ENCODE measurements at regions not wholly inside any gene's neighbourhood (a gene's known extent, or its start where the extent isn't known, plus 50 kb on each side); places are given as distances from the start of the nearest gene placed in this dataset.

DNA sequence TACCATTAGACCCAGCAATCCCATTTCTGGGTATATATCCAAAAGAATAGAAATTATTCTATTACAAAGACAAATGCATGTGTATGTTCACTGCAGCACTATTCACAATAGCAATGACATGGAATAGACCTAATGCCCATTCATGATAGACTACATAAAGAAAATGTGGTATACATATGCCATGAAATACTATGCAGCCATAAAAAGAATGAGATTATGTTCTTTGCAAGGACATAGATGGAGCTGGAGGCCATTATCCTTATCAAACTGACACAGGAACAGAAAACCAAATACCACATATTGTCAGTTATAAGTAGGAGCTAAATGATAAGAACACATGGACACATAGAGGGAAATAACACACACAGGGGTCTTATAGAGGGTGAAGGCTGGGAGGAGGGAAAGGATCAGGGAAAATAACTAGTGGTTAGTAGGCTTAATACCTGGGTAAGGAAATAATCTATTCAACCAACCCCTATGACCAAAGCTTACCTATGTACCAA lies 366.8 kb downstream of the EDEM1 start:
- no peak for DNase-seq (ENCODE audit: extremely low spot score)
- CTCF ChIA-PET = interaction anchor here (0.7 to 1.6 kb wide), 2 partner anchors 11 to 49 kb away, joined by 4 read pairs; no protein-coding TSS in a partner anchor
- POLR2A ChIA-PET = no interaction called here

DNA sequence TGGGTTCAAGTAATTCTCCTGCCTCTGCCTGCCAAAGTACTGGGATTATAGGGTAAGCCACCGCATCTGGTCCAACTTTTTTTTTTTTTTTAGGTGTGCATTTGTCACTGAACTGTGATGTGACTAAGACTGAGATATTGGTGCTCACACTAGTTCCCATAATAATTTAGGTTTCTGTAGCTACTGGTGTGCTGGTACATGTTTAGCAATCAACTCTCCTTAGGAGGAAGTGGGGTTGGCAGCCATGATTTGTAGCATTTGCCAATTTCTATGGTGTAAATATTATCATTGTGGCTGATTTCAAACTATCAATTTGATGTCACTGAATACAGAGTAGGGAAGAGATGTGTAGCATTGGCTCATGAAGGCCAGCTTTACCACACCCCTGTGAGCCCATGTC lies 372.7 kb downstream of the EDEM1 start:
- DNase-seq (ENCODE audit: extremely low spot score) = no peak
- TF ChIP-seq, protein P1, sequence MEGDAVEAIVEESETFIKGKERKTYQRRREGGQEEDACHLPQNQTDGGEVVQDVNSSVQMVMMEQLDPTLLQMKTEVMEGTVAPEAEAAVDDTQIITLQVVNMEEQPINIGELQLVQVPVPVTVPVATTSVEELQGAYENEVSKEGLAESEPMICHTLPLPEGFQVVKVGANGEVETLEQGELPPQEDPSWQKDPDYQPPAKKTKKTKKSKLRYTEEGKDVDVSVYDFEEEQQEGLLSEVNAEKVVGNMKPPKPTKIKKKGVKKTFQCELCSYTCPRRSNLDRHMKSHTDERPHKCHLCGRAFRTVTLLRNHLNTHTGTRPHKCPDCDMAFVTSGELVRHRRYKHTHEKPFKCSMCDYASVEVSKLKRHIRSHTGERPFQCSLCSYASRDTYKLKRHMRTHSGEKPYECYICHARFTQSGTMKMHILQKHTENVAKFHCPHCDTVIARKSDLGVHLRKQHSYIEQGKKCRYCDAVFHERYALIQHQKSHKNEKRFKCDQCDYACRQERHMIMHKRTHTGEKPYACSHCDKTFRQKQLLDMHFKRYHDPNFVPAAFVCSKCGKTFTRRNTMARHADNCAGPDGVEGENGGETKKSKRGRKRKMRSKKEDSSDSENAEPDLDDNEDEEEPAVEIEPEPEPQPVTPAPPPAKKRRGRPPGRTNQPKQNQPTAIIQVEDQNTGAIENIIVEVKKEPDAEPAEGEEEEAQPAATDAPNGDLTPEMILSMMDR (IDR thresholded peaks at IDR 0.05; ENCODE audit: control extremely low read depth, extremely low read depth, low read depth, missing control alignments) = no peak
- POLR2A ChIA-PET = no interaction called here
- CTCF ChIA-PET = interaction anchor here (1.0 kb wide), 1 partner anchor 17 kb away, joined by 3 read pairs; no protein-coding TSS in a partner anchor

More for the DNA sequence above, 366.8 kb downstream of the EDEM1 start:
- TF ChIP-seq, protein P1 (IDR thresholded peaks at IDR 0.05; ENCODE audit: control extremely low read depth, extremely low read depth, low read depth, missing control alignments) = no peak

DNA sequence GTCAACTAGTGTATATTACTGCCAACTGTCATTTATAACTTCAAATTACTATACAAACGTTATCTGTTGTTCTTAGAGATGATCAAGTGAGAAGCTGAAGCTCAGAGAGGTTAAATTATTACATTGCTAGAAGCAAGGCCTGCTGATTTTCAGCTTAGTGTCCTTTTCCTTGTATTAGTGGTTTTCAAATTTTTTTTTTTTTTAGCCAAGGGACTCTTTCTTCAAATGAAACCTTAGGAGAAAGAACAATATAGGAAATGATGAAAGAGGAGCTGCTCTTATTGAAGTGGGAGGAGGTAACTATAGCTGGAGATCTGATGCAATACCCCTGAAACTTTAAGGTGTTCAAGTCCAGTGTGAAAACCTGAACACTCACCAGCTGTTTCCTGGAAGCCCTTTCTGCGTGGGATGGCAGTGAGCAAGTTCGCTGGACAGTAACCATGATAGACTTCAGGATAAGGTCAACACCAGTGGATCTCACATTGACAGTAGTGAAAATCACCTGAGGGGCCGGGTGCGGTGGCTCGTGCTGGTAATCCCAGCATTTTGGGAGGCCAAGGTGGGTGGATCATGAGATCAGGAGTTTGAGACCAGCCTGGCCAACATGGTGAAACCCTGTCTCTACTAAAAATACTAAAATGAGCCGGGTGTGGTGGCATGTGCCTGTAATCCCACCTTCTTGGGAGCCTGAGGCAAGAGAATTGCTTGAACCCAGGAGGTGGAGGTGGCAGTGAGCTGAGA lies 376.2 kb downstream of the EDEM1 start:
- DNase-seq (ENCODE audit: extremely low spot score) = no peak
- TF ChIP-seq, protein P1 (IDR thresholded peaks at IDR 0.05; ENCODE audit: control extremely low read depth, extremely low read depth, low read depth, missing control alignments) = no peak
- ChIA-PET POLR2A (no interaction called here), CTCF (interaction anchor here (0.6 to 1.5 kb wide), 3 partner anchors 10 to 64 kb away, joined by 3 to 6 read pairs (median 3); no protein-coding TSS in a partner anchor)

DNA sequence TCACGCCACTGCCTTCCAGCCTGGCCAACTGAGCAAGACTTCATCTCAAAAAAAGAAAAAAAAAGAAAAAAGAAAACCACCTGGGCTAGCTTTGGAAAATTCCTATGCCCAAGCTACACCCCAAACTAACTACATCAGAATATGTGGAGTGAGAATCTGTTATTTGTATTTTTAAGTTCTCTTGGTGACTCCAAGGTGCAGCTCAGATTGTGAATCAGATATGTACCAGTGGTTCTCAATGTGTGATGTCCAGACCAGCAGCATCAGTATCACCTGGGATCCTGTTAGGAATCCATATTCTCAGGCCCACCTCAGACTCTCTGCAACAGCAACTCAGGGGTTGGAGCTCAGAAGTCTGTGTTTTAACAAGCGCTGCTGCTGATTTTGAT lies 376.8 kb downstream of the EDEM1 start:
- CTCF ChIA-PET = interaction anchor here (1.0 to 1.5 kb wide), 4 partner anchors 9 to 52 kb away, joined by 3 to 6 read pairs (median 5); no protein-coding TSS in a partner anchor
- TF ChIP-seq, protein P1 (IDR thresholded peaks at IDR 0.05; ENCODE audit: control extremely low read depth, extremely low read depth, low read depth, missing control alignments) = no peak
- POLR2A ChIA-PET = no interaction called here
- no peak for DNase-seq (ENCODE audit: extremely low spot score)

DNA sequence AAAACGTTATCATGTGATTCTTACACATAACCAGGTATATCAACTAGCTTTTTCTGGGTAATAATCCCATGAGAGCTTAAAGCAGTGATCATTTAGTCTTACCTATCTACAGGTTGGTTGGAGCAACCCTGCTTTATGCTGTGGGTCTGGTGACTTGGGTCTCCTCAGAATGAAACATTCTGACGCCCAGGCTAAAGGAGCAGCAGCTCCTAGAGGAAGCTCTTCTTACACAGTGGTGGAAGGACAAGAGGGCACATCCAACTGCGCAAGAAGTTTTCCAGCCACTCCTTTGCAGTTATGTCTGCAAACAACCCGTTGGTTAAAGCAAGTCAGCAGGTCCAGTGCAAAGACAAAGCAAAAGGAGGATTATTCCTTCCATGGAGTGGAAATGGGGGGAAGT lies 377.5 kb downstream of the EDEM1 start:
- TF ChIP-seq, protein P1 (IDR thresholded peaks at IDR 0.05; ENCODE audit: control extremely low read depth, extremely low read depth, low read depth, missing control alignments) = no peak
- no peak for DNase-seq (ENCODE audit: extremely low spot score)
- ChIA-PET POLR2A (no interaction called here), CTCF (interaction anchor here (1.2 to 1.5 kb wide), 3 partner anchors 9 to 15 kb away, joined by 4 to 6 read pairs (median 6); no protein-coding TSS in a partner anchor)

DNA sequence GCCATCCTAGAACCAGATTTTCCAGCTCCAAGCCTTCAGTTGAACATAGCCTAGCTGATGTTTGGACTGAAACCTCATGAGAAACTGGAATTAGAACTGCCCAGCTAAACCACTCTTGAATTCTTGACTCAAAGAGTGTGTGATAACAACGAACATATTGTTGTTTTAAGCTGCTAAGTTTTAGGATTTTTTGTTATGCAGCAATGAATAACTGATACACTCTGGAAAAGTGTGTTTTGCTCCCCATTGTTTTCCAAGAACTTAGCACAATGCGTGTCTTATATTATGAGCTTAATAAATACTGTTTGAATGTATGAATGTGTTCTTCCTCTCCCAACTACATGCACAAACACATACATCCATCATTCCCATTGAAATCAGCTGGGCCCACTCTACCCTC lies 379.6 kb downstream of the EDEM1 start:
- no peak for DNase-seq (ENCODE audit: extremely low spot score)
- TF ChIP-seq, protein P1 (IDR thresholded peaks at IDR 0.05; ENCODE audit: control extremely low read depth, extremely low read depth, low read depth, missing control alignments) = no peak
- POLR2A ChIA-PET = no interaction called here
- CTCF ChIA-PET = interaction anchor here (2.3 kb wide), 1 partner anchor 10 kb away, joined by 7 read pairs; no protein-coding TSS in a partner anchor
